Stimulated activated CD8-positive, alpha-beta memory T cell treated with anti-CD3 and anti-CD28 coated beads, Interleukin-4, amount 100 ng/mL, for 24 hours (primary cell): ENCODE measurements at regions not wholly inside any gene's neighbourhood (a gene's known extent, or its start where the extent isn't known, plus 50 kb on each side); places are given as distances from the start of the nearest gene placed in this dataset.

ENCODE experiments used
- DNase-seq: peaks from one replicate; pipeline ENCODE4 v3.0.0-alpha.2; 2020; ENCODE audit warnings: low read depth

- no peak for DNase-seq
These were observed 50.9 kb upstream of the PPFIA2 start for GRCh38 chr12:81809829-81810595.

- no peak for DNase-seq
These were observed 50.1 kb upstream of the PPFIA2 start for GRCh38 chr12:81809113-81809777.
